NCI-H82 (cell line): ENCODE measurements at regions not wholly inside any gene's neighbourhood (a gene's known extent, or its start where the extent isn't known, plus 50 kb on each side); places are given as distances from the start of the nearest gene placed in this dataset.
"Not testable (repeated sequence)": the region's sequence is repeated elsewhere in the genome, so short reads cannot be mapped to it uniquely, and the experiment has no call there.

Source experiments
- DNase-seq: peaks from one replicate; lab custom pipeline; 2025; lab: John Stamatoyannopoulos, UW

- no peak for DNase-seq
Measured at GRCh38 chr1:81738875-81739274, 61.9 kb upstream of the ADGRL2 start.

GRCh38 chr1:81733480-81733879 is 67.3 kb upstream of the ADGRL2 start:
- no peak for DNase-seq

- no peak for DNase-seq
Measured at GRCh38 chr1:81731989-81732388, 68.7 kb upstream of the ADGRL2 start.

- no peak for DNase-seq
Measured at GRCh38 chr1:81730881-81731280, 69.9 kb upstream of the ADGRL2 start.

GRCh38 chr1:81730299-81730698 is 70.4 kb upstream of the ADGRL2 start:
- DNase-seq: peak; percentile 37

GRCh38 chr1:81729818-81730217 is 70.9 kb upstream of the ADGRL2 start:
- DNase-seq: peak; percentile 69

GRCh38 chr1:81729239-81729638 is 71.5 kb upstream of the ADGRL2 start:
- no peak for DNase-seq

- DNase-seq: no peak
Measured at GRCh38 chr1:81725823-81726222, 74.9 kb upstream of the ADGRL2 start.

GRCh38 chr1:81722631-81723328 is 78.0 kb upstream of the ADGRL2 start:
- DNase-seq: not testable (repeated sequence)

- not testable (repeated sequence) for DNase-seq
Measured at GRCh38 chr1:81720256-81720655, 80.5 kb upstream of the ADGRL2 start.

GRCh38 chr1:81717230-81717629 is 83.5 kb upstream of the ADGRL2 start:
- DNase-seq: no peak

- DNase-seq: no peak
Measured at GRCh38 chr1:81715391-81715790, 85.3 kb upstream of the ADGRL2 start.

GRCh38 chr1:81714636-81715035 is 86.1 kb upstream of the ADGRL2 start:
- no peak for DNase-seq

- DNase-seq: no peak
Measured at GRCh38 chr1:81712425-81712824, 88.3 kb upstream of the ADGRL2 start.

- DNase-seq: no peak
Measured at GRCh38 chr1:81710857-81711256, 89.9 kb upstream of the ADGRL2 start.

GRCh38 chr1:81708250-81708649 is 92.5 kb upstream of the ADGRL2 start:
- no peak for DNase-seq

GRCh38 chr1:81706650-81707435 is 93.9 kb upstream of the ADGRL2 start:
- DNase-seq: no peak

- DNase-seq: no peak
Measured at GRCh38 chr1:81703756-81704463, 96.8 kb upstream of the ADGRL2 start.

GRCh38 chr1:81703391-81703755 is 97.4 kb upstream of the ADGRL2 start:
- DNase-seq: no peak

- DNase-seq: no peak
Measured at GRCh38 chr1:81702903-81703302, 97.8 kb upstream of the ADGRL2 start.

GRCh38 chr1:81702079-81702715 is 98.5 kb upstream of the ADGRL2 start:
- no peak for DNase-seq

- no peak for DNase-seq
Measured at GRCh38 chr1:81700728-81701470, 99.8 kb upstream of the ADGRL2 start.
